SK-N-SH (cell line): ENCODE measurements at regions not wholly inside any gene's neighbourhood (a gene's known extent, or its start where the extent isn't known, plus 50 kb on each side); places are given as distances from the start of the nearest gene placed in this dataset.

Experiments
- CTCF ChIA-PET: fragments of 300-600, 350-600 bp; formaldehyde crosslinking; extraction: SDS; loops from one replicate; lab custom pipeline; 2021; lab: Yijun Ruan, JAX
- POLR2A ChIA-PET: fragments of 350-600 bp; sonication (Branson Sonifier 250); formaldehyde crosslinking; extraction: SDS; loops from one replicate; lab custom pipeline; 2020; ENCODE audit warnings: antibody characterized with exemption, inconsistent platforms; lab: Yijun Ruan, JAX
- DNase-seq: peaks from one replicate; pipeline ENCODE4 v3.0.0; 2012
- H2AFZ ChIP-seq: fragments of 200-600 bp; sonication (generic); 2 replicates; pipeline ENCODE4 v1.8.1; 2016; ENCODE audit warnings: antibody characterized with exemption, mild to moderate bottlenecking, low read depth
- H3F3A ChIP-seq: fragments of 200-600 bp; sonication (generic); replicated peaks from 2 replicates; pipeline ENCODE3; 2016; ENCODE audit warnings: antibody characterized with exemption, mild to moderate bottlenecking; ENCODE audit not compliant: insufficient read depth
- H3K27ac ChIP-seq, 2 experiments: fragments of 200-500 bp in 1 of 2; fragments of 200-600 bp in 1 of 2; sonication (Bioruptor generic) in 1 of 2; sonication (generic), shearing (Covaris generic) in 1 of 2; 2 replicates each; pipeline versions ENCODE4 v1.5.1 to v1.6.1; 2014 to 2016; ENCODE audit warnings: low read depth in 2 of 2, inconsistent platforms in 1 of 2, low read length in 1 of 2, mild to moderate bottlenecking in 1 of 2, mixed read lengths in 1 of 2
- H3K27me3 ChIP-seq: fragments of 200-600 bp; sonication (generic), shearing (Covaris generic); 2 replicates; pipeline ENCODE4 v1.6.1; 2016; ENCODE audit warnings: mixed run types; ENCODE audit not compliant: insufficient read depth
- H3K36me3 ChIP-seq, 2 experiments: fragments of 200-500 bp in 1 of 2; fragments of 200-600 bp in 1 of 2; sonication (Bioruptor generic) in 1 of 2; sonication (generic) in 1 of 2; replicated peaks in 1 of 2; 2 replicates each; pipeline versions ENCODE3 to v1.5.1; 2014 to 2016; ENCODE audit warnings: low read length in 1 of 2, mild to moderate bottlenecking in 1 of 2; ENCODE audit not compliant: insufficient read depth in 2 of 2, control insufficient read depth in 1 of 2
- H3K4me1 ChIP-seq, 2 experiments: fragments of 200-500 bp in 1 of 2; fragments of 200-600 bp in 1 of 2; sonication (Bioruptor generic) in 1 of 2; sonication (generic), shearing (Covaris generic) in 1 of 2; 2 replicates each; pipeline versions ENCODE4 v1.5.1 to v1.6.1; 2014 to 2016; ENCODE audit warnings: low read depth in 1 of 2, low read length in 1 of 2, mixed run types in 1 of 2; ENCODE audit not compliant: insufficient read depth in 2 of 2, control insufficient read depth in 1 of 2
- H3K4me2 ChIP-seq: fragments of 200-600 bp; sonication (generic), shearing (Covaris generic); 2 replicates; pipeline ENCODE4 v1.6.1; 2017; ENCODE audit warnings: mixed run types
- H3K4me3 ChIP-seq, 2 experiments: fragments of 200-500 bp in 1 of 2; fragments of 200-600 bp in 1 of 2; sonication (Bioruptor generic) in 1 of 2; sonication (generic), shearing (Covaris generic) in 1 of 2; 2 replicates each; pipeline versions ENCODE4 v1.5.1 to v1.8.1; 2014 to 2016; ENCODE audit warnings: low read depth in 2 of 2, inconsistent platforms in 1 of 2, low read length in 1 of 2, mild to moderate bottlenecking in 1 of 2, mixed read lengths in 1 of 2, moderate library complexity in 1 of 2
- H3K79me2 ChIP-seq: fragments of 200-600 bp; sonication (generic); 2 replicates; pipeline ENCODE4 v1.8.1; 2017; ENCODE audit warnings: mild to moderate bottlenecking; ENCODE audit not compliant: insufficient read depth
- H3K9ac ChIP-seq: fragments of 200-600 bp; sonication (generic); 2 replicates; pipeline ENCODE4 v1.6.1; 2017; ENCODE audit warnings: mixed run types
- H3K9me2 ChIP-seq: fragments of 200-600 bp; sonication (generic); 2 replicates; pipeline ENCODE4 v1.6.1; 2017; ENCODE audit warnings: mixed run types
- H3K9me3 ChIP-seq: fragments of 200-600 bp; sonication (generic); 2 replicates; pipeline ENCODE4 v1.6.1; 2017; ENCODE audit warnings: mixed run types, mild to moderate bottlenecking, moderate library complexity
- H4K20me1 ChIP-seq: fragments of 200-600 bp; sonication (generic); 2 replicates; pipeline ENCODE4 v1.6.1; 2017; ENCODE audit warnings: mild to moderate bottlenecking, mixed run types; ENCODE audit not compliant: insufficient read depth
- ELF1 ChIP-seq: IDR thresholded peaks from 2 replicates; pipeline ENCODE4 v1.4.0; 2012
- EZH2phosphoT487 ChIP-seq: fragments of 200-600 bp; sonication (generic); IDR thresholded peaks from 2 replicates; pipeline ENCODE4 v1.6.1; 2017; ENCODE audit warnings: low read depth, mixed run types, mild to moderate bottlenecking, antibody characterized with exemption, moderate library complexity, borderline replicate concordance
- FOSL2 ChIP-seq: IDR thresholded peaks from 2 replicates; pipeline ENCODE4 v1.4.0; 2012; ENCODE audit warnings: low read depth, mild to moderate bottlenecking, moderate library complexity, borderline replicate concordance
- FOXJ3 ChIP-seq: sonication (generic); formaldehyde crosslinking; IDR thresholded peaks from 2 replicates; pipeline ENCODE4 v1.5.1; 2020; ENCODE audit warnings: mild to moderate bottlenecking, missing genetic modification reagents
- FOXM1 ChIP-seq: IDR thresholded peaks from 2 replicates; pipeline ENCODE4 v1.4.0; 2012; ENCODE audit warnings: low read depth, mild to moderate bottlenecking
- JUND ChIP-seq: IDR thresholded peaks from 2 replicates; pipeline ENCODE4 v1.4.0; 2012
- RCOR1 ChIP-seq: fragments of 150-350 bp; IDR thresholded peaks from 2 replicates; pipeline ENCODE4 v1.6.1; 2017; ENCODE audit warnings: antibody characterized with exemption, low read length
- RFX5 ChIP-seq: IDR thresholded peaks from 2 replicates; pipeline ENCODE4 v1.6.1; 2012; ENCODE audit warnings: mild to moderate bottlenecking, improper control_type of control experiment, low read length
- SIN3A ChIP-seq: IDR thresholded peaks from 2 replicates; pipeline ENCODE4 v1.6.1; 2012; ENCODE audit warnings: low read depth, mild to moderate bottlenecking, low read length, moderate library complexity, borderline replicate concordance
- TAF1 ChIP-seq: IDR thresholded peaks from 2 replicates; pipeline ENCODE4 v1.6.1; 2012; ENCODE audit warnings: low read depth, mild to moderate bottlenecking, low read length, moderate library complexity, borderline replicate concordance
- TCF12 ChIP-seq: IDR thresholded peaks from 2 replicates; pipeline ENCODE4 v1.4.0; 2012
- TEAD4 ChIP-seq: IDR thresholded peaks from 2 replicates; pipeline ENCODE4 v1.4.0; 2012; ENCODE audit warnings: mild to moderate bottlenecking, borderline replicate concordance; ENCODE audit not compliant: insufficient read depth
- YY1 ChIP-seq: IDR thresholded peaks from 2 replicates; pipeline ENCODE4 v1.4.0; 2012; ENCODE audit warnings: low read depth, mild to moderate bottlenecking
- WGBS: methylation state at CpG from one replicate; pipeline ENCODE4 v1.1.6; 2017; ENCODE audit warnings: low lambda C conversion rate; 5-methylcytosine and 5-hydroxymethylcytosine counted together
- TF ChIP-seq, protein P1 (sequence below): IDR thresholded peaks from 2 replicates; pipeline ENCODE4 v1.4.0; 2012; ENCODE audit warnings: low read depth, borderline replicate concordance
- TF ChIP-seq, protein P2 (sequence below): IDR thresholded peaks from 2 replicates; pipeline ENCODE4; 2012
- TF ChIP-seq, protein P3 (sequence below): IDR thresholded peaks from 2 replicates; pipeline ENCODE4 v1.4.0; 2012; ENCODE audit warnings: low read depth, borderline replicate concordance
- TF ChIP-seq, protein P4 (sequence below): fragments of 150-350 bp; IDR thresholded peaks from 2 replicates; pipeline ENCODE4 v1.6.1; 2017; ENCODE audit warnings: antibody characterized with exemption, low read length, low read depth, borderline replicate concordance

DNA sequence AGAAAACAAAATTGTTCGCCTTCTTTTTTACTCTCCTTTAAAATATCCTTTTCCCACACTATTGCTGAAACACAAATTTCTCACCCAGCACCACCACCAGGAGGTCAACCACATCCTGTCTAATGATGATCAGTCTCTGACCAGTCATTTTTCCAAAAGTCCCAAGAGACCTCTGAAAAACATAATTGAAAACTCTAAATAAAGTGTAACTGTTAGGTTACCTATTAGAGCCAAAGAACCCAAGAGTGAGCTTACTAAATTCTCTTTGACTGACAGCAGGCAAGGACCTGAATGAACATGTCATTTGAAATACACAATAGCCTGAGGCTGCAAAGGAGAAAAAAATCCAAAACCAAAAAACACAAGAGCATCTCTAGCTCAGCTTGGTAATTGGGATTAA, 735.4 kb downstream of the CBLN4 start:
- Histone ChIP-seq H3K27me3 (no peaks in the 10 kb centered on the region), H3K79me2 (no peaks in the 10 kb centered on the region)
- no peak for TF ChIP-seq YY1
- TF ChIP-seq TAF1: no peak
- TF ChIP-seq SIN3A: no peak
- TF ChIP-seq, protein P1, sequence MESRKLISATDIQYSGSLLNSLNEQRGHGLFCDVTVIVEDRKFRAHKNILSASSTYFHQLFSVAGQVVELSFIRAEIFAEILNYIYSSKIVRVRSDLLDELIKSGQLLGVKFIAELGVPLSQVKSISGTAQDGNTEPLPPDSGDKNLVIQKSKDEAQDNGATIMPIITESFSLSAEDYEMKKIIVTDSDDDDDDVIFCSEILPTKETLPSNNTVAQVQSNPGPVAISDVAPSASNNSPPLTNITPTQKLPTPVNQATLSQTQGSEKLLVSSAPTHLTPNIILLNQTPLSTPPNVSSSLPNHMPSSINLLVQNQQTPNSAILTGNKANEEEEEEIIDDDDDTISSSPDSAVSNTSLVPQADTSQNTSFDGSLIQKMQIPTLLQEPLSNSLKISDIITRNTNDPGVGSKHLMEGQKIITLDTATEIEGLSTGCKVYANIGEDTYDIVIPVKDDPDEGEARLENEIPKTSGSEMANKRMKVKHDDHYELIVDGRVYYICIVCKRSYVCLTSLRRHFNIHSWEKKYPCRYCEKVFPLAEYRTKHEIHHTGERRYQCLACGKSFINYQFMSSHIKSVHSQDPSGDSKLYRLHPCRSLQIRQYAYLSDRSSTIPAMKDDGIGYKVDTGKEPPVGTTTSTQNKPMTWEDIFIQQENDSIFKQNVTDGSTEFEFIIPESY: no peak
- TF ChIP-seq FOXJ3: no peak
- TF ChIP-seq, protein P2, sequence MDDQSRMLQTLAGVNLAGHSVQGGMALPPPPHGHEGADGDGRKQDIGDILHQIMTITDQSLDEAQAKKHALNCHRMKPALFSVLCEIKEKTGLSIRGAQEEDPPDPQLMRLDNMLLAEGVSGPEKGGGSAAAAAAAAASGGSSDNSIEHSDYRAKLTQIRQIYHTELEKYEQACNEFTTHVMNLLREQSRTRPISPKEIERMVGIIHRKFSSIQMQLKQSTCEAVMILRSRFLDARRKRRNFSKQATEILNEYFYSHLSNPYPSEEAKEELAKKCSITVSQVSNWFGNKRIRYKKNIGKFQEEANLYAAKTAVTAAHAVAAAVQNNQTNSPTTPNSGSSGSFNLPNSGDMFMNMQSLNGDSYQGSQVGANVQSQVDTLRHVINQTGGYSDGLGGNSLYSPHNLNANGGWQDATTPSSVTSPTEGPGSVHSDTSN: no peak
- TF ChIP-seq, protein P3, sequence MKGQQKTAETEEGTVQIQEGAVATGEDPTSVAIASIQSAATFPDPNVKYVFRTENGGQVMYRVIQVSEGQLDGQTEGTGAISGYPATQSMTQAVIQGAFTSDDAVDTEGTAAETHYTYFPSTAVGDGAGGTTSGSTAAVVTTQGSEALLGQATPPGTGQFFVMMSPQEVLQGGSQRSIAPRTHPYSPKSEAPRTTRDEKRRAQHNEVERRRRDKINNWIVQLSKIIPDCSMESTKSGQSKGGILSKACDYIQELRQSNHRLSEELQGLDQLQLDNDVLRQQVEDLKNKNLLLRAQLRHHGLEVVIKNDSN: no peak
- TF ChIP-seq TCF12: no peak
- TF ChIP-seq FOXM1: no peak
- TF ChIP-seq FOSL2: no peak
- TF ChIP-seq, protein P4, sequence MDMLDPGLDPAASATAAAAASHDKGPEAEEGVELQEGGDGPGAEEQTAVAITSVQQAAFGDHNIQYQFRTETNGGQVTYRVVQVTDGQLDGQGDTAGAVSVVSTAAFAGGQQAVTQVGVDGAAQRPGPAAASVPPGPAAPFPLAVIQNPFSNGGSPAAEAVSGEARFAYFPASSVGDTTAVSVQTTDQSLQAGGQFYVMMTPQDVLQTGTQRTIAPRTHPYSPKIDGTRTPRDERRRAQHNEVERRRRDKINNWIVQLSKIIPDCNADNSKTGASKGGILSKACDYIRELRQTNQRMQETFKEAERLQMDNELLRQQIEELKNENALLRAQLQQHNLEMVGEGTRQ: no peak
- TF ChIP-seq RCOR1: no peak
- TF ChIP-seq RFX5: no peak
- no peak for TF ChIP-seq JUND
- no peak for TF ChIP-seq EZH2phosphoT487
- no peak for TF ChIP-seq ELF1
- TF ChIP-seq TEAD4: no peak
- TF ChIP-seq, all 33 proteins: peak for 0
- 23% methylated on average over 1 of the region's 1 CpG for WGBS
- no peaks in the 10 kb centered on the region for H3K36me3 ChIP-seq
- no peak overlapping the region for H2AFZ ChIP-seq
- H3K4me2 ChIP-seq: no peak overlapping the region
- CTCF ChIA-PET: interaction anchor here (1.2 to 1.6 kb wide), 2 partner anchors 16 to 23 kb away, joined by 4 read pairs; no protein-coding TSS in a partner anchor
- no peaks in the 10 kb centered on the region for H3K9me2 ChIP-seq
- H3K27ac ChIP-seq: no peak overlapping the region
- no peaks in the 10 kb centered on the region for H3K9me3 ChIP-seq
- no peak for DNase-seq
- H4K20me1 ChIP-seq: no peaks in the 10 kb centered on the region
- no peaks in the 10 kb centered on the region for H3F3A ChIP-seq
- no peaks in the 10 kb centered on the region; a peak in 1 of 4 replicates for H3K4me1 ChIP-seq
- POLR2A ChIA-PET: no interaction called here
- H3K9ac ChIP-seq: no peak overlapping the region
- H3K4me3 ChIP-seq: no peak overlapping the region
